Breast epithelium (tissue), 3 donors: ENCODE measurements at regions not wholly inside any gene's neighbourhood (a gene's known extent, or its start where the extent isn't known, plus 50 kb on each side); places are given as distances from the start of the nearest gene placed in this dataset.

Experiments
- POLR2AphosphoS5 ChIP-seq, 3 donors: sonication (generic); formaldehyde crosslinking; IDR thresholded peaks; one replicate each; pipeline ENCODE4 v1.6.1; 2017; ENCODE audit warnings: antibody characterized with exemption in 3 of 3
- TF ChIP-seq, protein P1 (sequence below), 3 donors: fragments of 450-650 bp; IDR thresholded peaks; one replicate each; pipeline ENCODE4 v1.5.1; 2016 to 2017; ENCODE audit warnings: antibody characterized with exemption in 3 of 3, mild to moderate bottlenecking in 3 of 3, moderate library complexity in 3 of 3

- TF ChIP-seq, protein P1, sequence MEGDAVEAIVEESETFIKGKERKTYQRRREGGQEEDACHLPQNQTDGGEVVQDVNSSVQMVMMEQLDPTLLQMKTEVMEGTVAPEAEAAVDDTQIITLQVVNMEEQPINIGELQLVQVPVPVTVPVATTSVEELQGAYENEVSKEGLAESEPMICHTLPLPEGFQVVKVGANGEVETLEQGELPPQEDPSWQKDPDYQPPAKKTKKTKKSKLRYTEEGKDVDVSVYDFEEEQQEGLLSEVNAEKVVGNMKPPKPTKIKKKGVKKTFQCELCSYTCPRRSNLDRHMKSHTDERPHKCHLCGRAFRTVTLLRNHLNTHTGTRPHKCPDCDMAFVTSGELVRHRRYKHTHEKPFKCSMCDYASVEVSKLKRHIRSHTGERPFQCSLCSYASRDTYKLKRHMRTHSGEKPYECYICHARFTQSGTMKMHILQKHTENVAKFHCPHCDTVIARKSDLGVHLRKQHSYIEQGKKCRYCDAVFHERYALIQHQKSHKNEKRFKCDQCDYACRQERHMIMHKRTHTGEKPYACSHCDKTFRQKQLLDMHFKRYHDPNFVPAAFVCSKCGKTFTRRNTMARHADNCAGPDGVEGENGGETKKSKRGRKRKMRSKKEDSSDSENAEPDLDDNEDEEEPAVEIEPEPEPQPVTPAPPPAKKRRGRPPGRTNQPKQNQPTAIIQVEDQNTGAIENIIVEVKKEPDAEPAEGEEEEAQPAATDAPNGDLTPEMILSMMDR (IDR thresholded peaks at IDR 0.05): no peak
- TF ChIP-seq POLR2AphosphoS5 (IDR thresholded peaks at IDR 0.05): no peak
Observed at GRCh38 chrX:18003876-18004275, 142.8 kb upstream of the RAI2 start.
